ENCODE measurements at regions not wholly inside any gene's neighbourhood (a gene's known extent, or its start where the extent isn't known, plus 50 kb on each side); places are given as distances from the start of the nearest gene placed in this dataset.

GRCh38 chr6:15947923-15948322 lies 181.0 kb upstream of the MYLIP start:
- no peak overlapping the region for H3K4me3 ChIP-seq
- no peaks in the 10 kb centered on the region for H3K36me3 ChIP-seq
- no peaks in the 10 kb centered on the region for H3K9me3 ChIP-seq
- no peaks in the 10 kb centered on the region for H3K27me3 ChIP-seq
- TF ChIP-seq CTCF (IDR thresholded peaks at IDR 0.05): no peak
- intact Hi-C loops (cut with DNase I; ENCODE audit: low total_unique reads): no loop called here
- DNase-seq (ENCODE audit: low spot score in 2 of 2): no peak
- H3K4me1 ChIP-seq: no peaks in the 10 kb centered on the region
- H3K27ac ChIP-seq: no peak overlapping the region

- no peaks in the 10 kb centered on the region for H3K36me3 ChIP-seq
- H3K4me1 ChIP-seq: no peaks in the 10 kb centered on the region
- H3K9me3 ChIP-seq: no peaks in the 10 kb centered on the region
- H3K27me3 ChIP-seq: no peaks in the 10 kb centered on the region
- no peak overlapping the region for H3K4me3 ChIP-seq
- no peak for TF ChIP-seq CTCF (IDR thresholded peaks at IDR 0.05)
- TF ChIP-seq POLR2AphosphoS5 (IDR thresholded peaks at IDR 0.05): no peak
- no peak for TF ChIP-seq POLR2A (IDR thresholded peaks at IDR 0.05)
- no peak overlapping the region for H3K27ac ChIP-seq
- DNase-seq (ENCODE audit: low spot score in 2 of 2): no peak
- intact Hi-C loops (cut with DNase I; ENCODE audit: low total_unique reads): no loop called here
These were observed 181.4 kb upstream of the MYLIP start for GRCh38 chr6:15947436-15947835.

GRCh38 chr6:15946701-15947385 lies 182.0 kb upstream of the MYLIP start:
- no peaks in the 10 kb centered on the region for H3K36me3 ChIP-seq
- H3K4me3 ChIP-seq: no peak overlapping the region
- no peak for TF ChIP-seq POLR2AphosphoS5 (IDR thresholded peaks at IDR 0.05)
- intact Hi-C loops (cut with DNase I; ENCODE audit: low total_unique reads): no loop called here
- H3K27me3 ChIP-seq: no peaks in the 10 kb centered on the region
- no peaks in the 10 kb centered on the region for H3K4me1 ChIP-seq
- H3K9me3 ChIP-seq: no peaks in the 10 kb centered on the region
- no peak overlapping the region for H3K27ac ChIP-seq
- DNase-seq (ENCODE audit: low spot score in 2 of 2): no peak

- H3K9me3 ChIP-seq: no peaks in the 10 kb centered on the region
- no peak overlapping the region for H3K27ac ChIP-seq
- no peak overlapping the region for H3K4me3 ChIP-seq
- no peak for DNase-seq (ENCODE audit: low spot score in 2 of 2)
- H3K36me3 ChIP-seq: no peaks in the 10 kb centered on the region
- intact Hi-C loops (cut with DNase I; ENCODE audit: low total_unique reads): no loop called here
- H3K27me3 ChIP-seq: no peaks in the 10 kb centered on the region
- H3K4me1 ChIP-seq: no peaks in the 10 kb centered on the region
- no peak for TF ChIP-seq POLR2AphosphoS5 (IDR thresholded peaks at IDR 0.05)
These were observed 183.2 kb upstream of the MYLIP start for GRCh38 chr6:15945593-15946159.

- intact Hi-C loops (cut with DNase I; ENCODE audit: low total_unique reads): no loop called here
- DNase-seq (ENCODE audit: low spot score in 2 of 2): no peak
- H3K27ac ChIP-seq: no peak overlapping the region
- H3K36me3 ChIP-seq: no peaks in the 10 kb centered on the region
- no peak for TF ChIP-seq POLR2A (IDR thresholded peaks at IDR 0.05)
- TF ChIP-seq CTCF (IDR thresholded peaks at IDR 0.05): no peak
- no peak for TF ChIP-seq POLR2AphosphoS5 (IDR thresholded peaks at IDR 0.05)
- H3K27me3 ChIP-seq: no peaks in the 10 kb centered on the region
- H3K4me3 ChIP-seq: no peak overlapping the region
- no peaks in the 10 kb centered on the region for H3K9me3 ChIP-seq
- H3K4me1 ChIP-seq: no peaks in the 10 kb centered on the region
These were observed 185.5 kb upstream of the MYLIP start for GRCh38 chr6:15943423-15943822.

- no peak overlapping the region for H3K27ac ChIP-seq
- H3K4me1 ChIP-seq: no peaks in the 10 kb centered on the region
- H3K9me3 ChIP-seq: peaks cover 0 to 9% of the 10 kb centered on the region in 2 donors
- no peak overlapping the region for H3K4me3 ChIP-seq
- no peak for DNase-seq (ENCODE audit: low spot score in 2 of 2)
- H3K36me3 ChIP-seq: no peaks in the 10 kb centered on the region
- no peaks in the 10 kb centered on the region for H3K27me3 ChIP-seq
- intact Hi-C loops (cut with DNase I; ENCODE audit: low total_unique reads): no loop called here
- TF ChIP-seq CTCF (IDR thresholded peaks at IDR 0.05) (no peak), POLR2A (IDR thresholded peaks at IDR 0.05) (no peak), POLR2AphosphoS5 (IDR thresholded peaks at IDR 0.05) (no peak)
These were observed 187.7 kb upstream of the MYLIP start for GRCh38 chr6:15941168-15941567.

Measured in breast epithelium (tissue), 4 donors.